Uterus (tissue), 2 donors: ENCODE measurements at regions not wholly inside any gene's neighbourhood (a gene's known extent, or its start where the extent isn't known, plus 50 kb on each side); places are given as distances from the start of the nearest gene placed in this dataset.

ENCODE experiments used
- POLR2A ChIP-seq, 2 donors: fragments of 450-650 bp; IDR thresholded peaks; one replicate each; pipeline ENCODE4 v1.6.1; 2016; ENCODE audit warnings: antibody characterized with exemption in 2 of 2, mild to moderate bottlenecking in 1 of 2, moderate library complexity in 1 of 2
- TF ChIP-seq, protein P1 (sequence below), 4 experiments: fragments of 200-600 bp in 2 of 4; fragments of 450-650 bp in 2 of 4; sonication (generic) in 2 of 4; IDR thresholded peaks; one replicate each; pipeline ENCODE4 v1.5.1; 2016 to 2019; ENCODE audit warnings: antibody characterized with exemption in 4 of 4, mild to moderate bottlenecking in 2 of 4, moderate library complexity in 1 of 4

DNA sequence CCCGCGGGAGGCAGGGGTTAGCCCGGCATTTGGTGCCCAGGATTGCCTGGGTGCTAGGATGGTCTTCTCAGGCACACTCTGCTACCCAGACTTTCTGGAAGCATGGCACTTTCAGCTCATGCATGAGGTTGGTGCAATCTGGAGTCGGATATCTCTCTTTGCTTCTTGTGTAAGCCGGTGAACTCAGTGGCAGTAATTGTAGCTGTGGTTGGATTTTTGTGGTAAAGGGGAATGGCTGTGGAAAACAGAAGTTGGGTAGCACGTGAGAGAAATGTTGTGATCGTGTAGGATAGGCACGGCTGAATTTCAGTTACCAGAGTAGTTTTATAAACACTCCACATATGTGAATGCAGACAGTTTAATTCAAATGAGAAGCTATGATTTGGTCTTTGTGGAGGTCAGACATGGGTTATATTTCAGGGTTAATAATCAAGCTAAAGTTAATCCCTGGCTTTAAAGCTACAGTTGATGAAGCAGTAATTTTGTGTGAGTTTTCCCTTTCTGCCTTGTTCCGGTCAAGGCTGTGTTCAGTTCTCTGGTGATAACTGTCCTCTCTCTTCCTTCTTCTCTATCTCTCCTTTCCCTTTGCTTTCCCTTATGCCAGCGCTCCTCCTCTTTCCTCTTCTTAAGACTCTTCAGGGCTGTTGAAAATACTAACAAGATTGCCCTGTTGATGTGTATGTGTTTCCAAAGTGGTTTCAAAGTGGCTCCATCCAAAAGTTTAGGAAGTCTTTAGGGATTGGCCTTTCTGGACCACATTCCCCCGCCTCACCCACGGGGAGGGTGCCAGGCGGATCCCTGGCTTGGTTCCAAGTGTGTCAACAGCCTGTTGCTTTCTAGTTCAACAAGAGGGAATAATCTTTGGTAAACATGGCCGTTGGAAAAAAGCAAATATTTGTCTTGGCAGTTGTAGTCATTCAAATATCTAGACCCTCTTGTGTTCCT, 404.6 kb upstream of the C2CD4B start:
- TF ChIP-seq, protein P1, sequence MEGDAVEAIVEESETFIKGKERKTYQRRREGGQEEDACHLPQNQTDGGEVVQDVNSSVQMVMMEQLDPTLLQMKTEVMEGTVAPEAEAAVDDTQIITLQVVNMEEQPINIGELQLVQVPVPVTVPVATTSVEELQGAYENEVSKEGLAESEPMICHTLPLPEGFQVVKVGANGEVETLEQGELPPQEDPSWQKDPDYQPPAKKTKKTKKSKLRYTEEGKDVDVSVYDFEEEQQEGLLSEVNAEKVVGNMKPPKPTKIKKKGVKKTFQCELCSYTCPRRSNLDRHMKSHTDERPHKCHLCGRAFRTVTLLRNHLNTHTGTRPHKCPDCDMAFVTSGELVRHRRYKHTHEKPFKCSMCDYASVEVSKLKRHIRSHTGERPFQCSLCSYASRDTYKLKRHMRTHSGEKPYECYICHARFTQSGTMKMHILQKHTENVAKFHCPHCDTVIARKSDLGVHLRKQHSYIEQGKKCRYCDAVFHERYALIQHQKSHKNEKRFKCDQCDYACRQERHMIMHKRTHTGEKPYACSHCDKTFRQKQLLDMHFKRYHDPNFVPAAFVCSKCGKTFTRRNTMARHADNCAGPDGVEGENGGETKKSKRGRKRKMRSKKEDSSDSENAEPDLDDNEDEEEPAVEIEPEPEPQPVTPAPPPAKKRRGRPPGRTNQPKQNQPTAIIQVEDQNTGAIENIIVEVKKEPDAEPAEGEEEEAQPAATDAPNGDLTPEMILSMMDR (IDR thresholded peaks at IDR 0.05): no peak
- no peak for TF ChIP-seq POLR2A (IDR thresholded peaks at IDR 0.05)
